SK-N-SH treated with all-trans-retinoic acid at 6 μM for 48 hours (cell line): ENCODE measurements at regions not wholly inside any gene's neighbourhood (a gene's known extent, or its start where the extent isn't known, plus 50 kb on each side); places are given as distances from the start of the nearest gene placed in this dataset.

Source experiments
- ATAC-seq: fragments of 200-7000 bp; cut with Tn5 transposase; 3 replicates; pipeline ENCODE4 v1.9.1; 2020; ENCODE audit warnings: mild to moderate bottlenecking, moderate library complexity
- ARNTL ChIP-seq: fragments of 450-650 bp; formaldehyde crosslinking; IDR thresholded peaks from 2 replicates; pipeline ENCODE4 v1.5.0; 2020; ENCODE audit warnings: low read depth, mild to moderate bottlenecking, moderate library complexity, borderline replicate concordance
- BACH2 ChIP-seq: fragments of 250-450 bp; sonication (Bioruptor Pico); IDR thresholded peaks from 2 replicates; pipeline ENCODE4 v1.9.0; 2021; ENCODE audit warnings: mild to moderate bottlenecking, borderline replicate concordance
- CREB5 ChIP-seq: fragments of 250-450 bp; sonication (Bioruptor Pico); IDR thresholded peaks from 2 replicates; pipeline ENCODE4 v1.5.1; 2020; ENCODE audit warnings: low read depth, mild to moderate bottlenecking, moderate library complexity
- CSDC2 ChIP-seq: fragments of 250-450 bp; sonication (Bioruptor Pico); IDR thresholded peaks from 2 replicates; pipeline ENCODE4 v1.5.0; 2020; ENCODE audit warnings: mild to moderate bottlenecking, moderate library complexity
- CSRNP3 ChIP-seq: fragments of 250-450 bp; sonication (Bioruptor Pico); IDR thresholded peaks from 2 replicates; pipeline ENCODE4 v1.5.1; 2021; ENCODE audit warnings: mild to moderate bottlenecking, moderate library complexity
- ESRRG ChIP-seq: fragments of 250-450 bp; sonication (Bioruptor Pico); IDR thresholded peaks from 2 replicates; pipeline ENCODE4 v1.6.1; 2021; ENCODE audit warnings: mild to moderate bottlenecking
- GLIS3 ChIP-seq: fragments of 250-450 bp; sonication (Bioruptor Pico); IDR thresholded peaks from 2 replicates; pipeline ENCODE4 v1.5.0; 2020; ENCODE audit warnings: mild to moderate bottlenecking, moderate library complexity
- ISL1 ChIP-seq: fragments of 250-450 bp; sonication (Bioruptor Pico); IDR thresholded peaks from 2 replicates; pipeline ENCODE4 v2.1.2; 2022; ENCODE audit warnings: mild to moderate bottlenecking, moderate library complexity
- OSR1 ChIP-seq: fragments of 250-450 bp; sonication (Bioruptor Pico); IDR thresholded peaks from 2 replicates; pipeline ENCODE4 v1.8.0; 2022; ENCODE audit warnings: moderate library complexity, mild to moderate bottlenecking, inconsistent platforms
- PPARA ChIP-seq: fragments of 250-450 bp; sonication (Bioruptor Pico); IDR thresholded peaks from 2 replicates; pipeline ENCODE4 v1.5.0; 2020; ENCODE audit warnings: mild to moderate bottlenecking, borderline replicate concordance
- RARB ChIP-seq: fragments of 250-450 bp; sonication (Bioruptor Pico); IDR thresholded peaks from 2 replicates; pipeline ENCODE4 v1.8.0; 2021; ENCODE audit warnings: mild to moderate bottlenecking, moderate library complexity
- SNAI2 ChIP-seq: fragments of 250-450 bp; sonication (Bioruptor Pico); IDR thresholded peaks from 2 replicates; pipeline ENCODE4 v1.5.0; 2020; ENCODE audit warnings: mild to moderate bottlenecking, moderate library complexity
- TCF4 ChIP-seq: fragments of 250-450 bp; sonication (Bioruptor Pico); IDR thresholded peaks from 2 replicates; pipeline ENCODE4 v1.8.0; 2021; ENCODE audit warnings: mild to moderate bottlenecking, moderate library complexity, borderline replicate concordance
- TOX ChIP-seq: fragments of 250-450 bp; sonication (Bioruptor Pico); IDR thresholded peaks from 2 replicates; pipeline ENCODE4 v1.8.0; 2021; ENCODE audit warnings: mild to moderate bottlenecking, moderate library complexity, borderline replicate concordance
- TSHZ2 ChIP-seq: fragments of 250-450 bp; sonication (Bioruptor Pico); IDR thresholded peaks from 2 replicates; pipeline ENCODE4 v1.5.0; 2020; ENCODE audit warnings: mild to moderate bottlenecking, moderate library complexity
- ZC3H10 ChIP-seq: fragments of 250-450 bp; sonication (Bioruptor Pico); IDR thresholded peaks from 2 replicates; pipeline ENCODE4 v1.5.1; 2021; ENCODE audit warnings: mild to moderate bottlenecking, moderate library complexity
- ZFP3 ChIP-seq: fragments of 250-450 bp; sonication (Bioruptor Pico); IDR thresholded peaks from 2 replicates; pipeline ENCODE4 v1.5.0; 2020; ENCODE audit warnings: mild to moderate bottlenecking, moderate library complexity
- ZFP30 ChIP-seq: fragments of 450-650 bp; formaldehyde crosslinking; IDR thresholded peaks from 2 replicates; pipeline ENCODE4 v1.5.0; 2022; ENCODE audit warnings: mild to moderate bottlenecking, moderate library complexity
- ZNF565 ChIP-seq: fragments of 450-650 bp; formaldehyde crosslinking; conservative IDR thresholded peaks from 2 replicates; pipeline ENCODE4 v1.5.0; 2020; ENCODE audit warnings: low read depth, mild to moderate bottlenecking, moderate library complexity
- ZNF70 ChIP-seq: fragments of 450-650 bp; formaldehyde crosslinking; IDR thresholded peaks from 2 replicates; pipeline ENCODE4 v1.5.0; 2020; ENCODE audit warnings: mild to moderate bottlenecking, moderate library complexity
- ZNF8 ChIP-seq: fragments of 450-650 bp; formaldehyde crosslinking; IDR thresholded peaks from 2 replicates; pipeline ENCODE4 v1.5.0; 2020; ENCODE audit warnings: mild to moderate bottlenecking, moderate library complexity
- TF ChIP-seq, protein P1 (sequence below): fragments of 250-450 bp; sonication (Bioruptor Pico); IDR thresholded peaks from 2 replicates; pipeline ENCODE4 v1.8.0; 2020; ENCODE audit warnings: mild to moderate bottlenecking, moderate library complexity, borderline replicate concordance
- TF ChIP-seq, protein P2 (sequence below): fragments of 250-450 bp; sonication (Bioruptor Pico); IDR thresholded peaks from 2 replicates; pipeline ENCODE4 v1.8.0; 2021; ENCODE audit warnings: low read depth, mild to moderate bottlenecking, moderate library complexity, borderline replicate concordance

DNA sequence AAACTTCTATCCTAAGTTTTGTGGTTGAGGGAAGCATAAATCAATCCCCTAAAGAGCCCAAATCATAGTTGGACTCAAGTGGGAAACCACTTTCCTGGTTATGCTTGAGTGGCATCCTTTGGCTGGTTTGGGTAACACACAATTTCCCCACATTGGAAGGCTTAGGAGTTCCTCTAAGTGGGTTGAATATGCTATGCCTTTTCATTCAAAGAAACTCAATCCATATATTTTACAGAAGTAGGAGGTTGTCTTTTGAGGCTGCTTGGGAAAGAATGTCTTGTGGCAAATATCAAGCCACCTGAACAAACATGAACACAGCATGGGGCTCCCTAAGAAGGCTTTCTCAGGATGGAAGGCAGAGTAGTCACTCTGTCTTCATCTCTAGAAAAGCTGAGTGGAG, 121.1 kb downstream of the SPATA31D1 start (continued):
- TF ChIP-seq TSHZ2 (CRISPR knock-in tag) (no peak), CSDC2 (CRISPR knock-in tag) (no peak), BACH2 (CRISPR knock-in tag) (no peak), TOX (CRISPR knock-in tag) (no peak), SNAI2 (CRISPR knock-in tag) (no peak), RARB (CRISPR knock-in tag) (no peak), ESRRG (CRISPR knock-in tag) (no peak), ISL1 (CRISPR knock-in tag) (no peak)

- ATAC-seq = no peak
- TF ChIP-seq RARB (CRISPR knock-in tag) = no peak
Measured at GRCh38 chr9:82110881-82111280, 122.3 kb downstream of the SPATA31D1 start.

- ATAC-seq = no peak
- TF ChIP-seq PPARA (CRISPR knock-in tag) (no peak), ZNF8 (CRISPR knock-in tag) (no peak), BACH2 (CRISPR knock-in tag) (no peak), ZNF70 (CRISPR knock-in tag) (no peak), ARNTL (CRISPR knock-in tag) (no peak), CSRNP3 (CRISPR knock-in tag) (no peak), TOX (CRISPR knock-in tag) (no peak), SNAI2 (CRISPR knock-in tag) (no peak), ISL1 (CRISPR knock-in tag) (no peak)
- TF ChIP-seq, protein P1, sequence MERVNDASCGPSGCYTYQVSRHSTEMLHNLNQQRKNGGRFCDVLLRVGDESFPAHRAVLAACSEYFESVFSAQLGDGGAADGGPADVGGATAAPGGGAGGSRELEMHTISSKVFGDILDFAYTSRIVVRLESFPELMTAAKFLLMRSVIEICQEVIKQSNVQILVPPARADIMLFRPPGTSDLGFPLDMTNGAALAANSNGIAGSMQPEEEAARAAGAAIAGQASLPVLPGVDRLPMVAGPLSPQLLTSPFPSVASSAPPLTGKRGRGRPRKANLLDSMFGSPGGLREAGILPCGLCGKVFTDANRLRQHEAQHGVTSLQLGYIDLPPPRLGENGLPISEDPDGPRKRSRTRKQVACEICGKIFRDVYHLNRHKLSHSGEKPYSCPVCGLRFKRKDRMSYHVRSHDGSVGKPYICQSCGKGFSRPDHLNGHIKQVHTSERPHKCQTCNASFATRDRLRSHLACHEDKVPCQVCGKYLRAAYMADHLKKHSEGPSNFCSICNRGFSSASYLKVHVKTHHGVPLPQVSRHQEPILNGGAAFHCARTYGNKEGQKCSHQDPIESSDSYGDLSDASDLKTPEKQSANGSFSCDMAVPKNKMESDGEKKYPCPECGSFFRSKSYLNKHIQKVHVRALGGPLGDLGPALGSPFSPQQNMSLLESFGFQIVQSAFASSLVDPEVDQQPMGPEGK = no peak
Measured at GRCh38 chr9:82115331-82115730, 126.8 kb downstream of the SPATA31D1 start.

- ATAC-seq = no peak
- TF ChIP-seq ZNF8 (CRISPR knock-in tag) (no peak), BACH2 (CRISPR knock-in tag) (no peak), CREB5 (no peak), OSR1 (CRISPR knock-in tag) (no peak), TOX (CRISPR knock-in tag) (no peak), ZNF565 (no peak), ZNF70 (CRISPR knock-in tag) (no peak), TSHZ2 (CRISPR knock-in tag) (no peak), ZC3H10 (CRISPR knock-in tag) (no peak), ESRRG (CRISPR knock-in tag) (no peak), TCF4 (CRISPR knock-in tag) (no peak), PPARA (CRISPR knock-in tag) (no peak), GLIS3 (no peak), RARB (CRISPR knock-in tag) (no peak), ZFP30 (no peak), CSDC2 (CRISPR knock-in tag) (no peak), ZFP3 (CRISPR knock-in tag) (no peak), SNAI2 (CRISPR knock-in tag) (no peak)
- TF ChIP-seq, protein P2, sequence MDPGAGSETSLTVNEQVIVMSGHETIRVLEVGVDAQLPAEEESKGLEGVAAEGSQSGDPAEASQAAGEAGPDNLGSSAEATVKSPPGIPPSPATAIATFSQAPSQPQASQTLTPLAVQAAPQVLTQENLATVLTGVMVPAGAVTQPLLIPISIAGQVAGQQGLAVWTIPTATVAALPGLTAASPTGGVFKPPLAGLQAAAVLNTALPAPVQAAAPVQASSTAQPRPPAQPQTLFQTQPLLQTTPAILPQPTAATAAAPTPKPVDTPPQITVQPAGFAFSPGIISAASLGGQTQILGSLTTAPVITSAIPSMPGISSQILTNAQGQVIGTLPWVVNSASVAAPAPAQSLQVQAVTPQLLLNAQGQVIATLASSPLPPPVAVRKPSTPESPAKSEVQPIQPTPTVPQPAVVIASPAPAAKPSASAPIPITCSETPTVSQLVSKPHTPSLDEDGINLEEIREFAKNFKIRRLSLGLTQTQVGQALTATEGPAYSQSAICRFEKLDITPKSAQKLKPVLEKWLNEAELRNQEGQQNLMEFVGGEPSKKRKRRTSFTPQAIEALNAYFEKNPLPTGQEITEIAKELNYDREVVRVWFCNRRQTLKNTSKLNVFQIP (CRISPR knock-in tag) = no peak
Measured at GRCh38 chr9:82115900-82116299, 127.3 kb downstream of the SPATA31D1 start.
